Endodermal cell (in vitro differentiated cells): ENCODE measurements at regions not wholly inside any gene's neighbourhood (a gene's known extent, or its start where the extent isn't known, plus 50 kb on each side); places are given as distances from the start of the nearest gene placed in this dataset.

Experiments
- DNase-seq: peaks from one replicate; pipeline ENCODE4 v3.0.0-alpha.2; 2017
- H3K27ac ChIP-seq: 2 replicates; pipeline ENCODE4 v1.5.1; 2013; ENCODE audit warnings: mild to moderate bottlenecking, low read depth, low read length, moderate library complexity
- H3K27me3 ChIP-seq: 2 replicates; pipeline ENCODE4 v1.6.1; 2013; ENCODE audit warnings: mild to moderate bottlenecking, low read length, moderate library complexity; ENCODE audit not compliant: insufficient read depth, control insufficient read depth, poor library complexity, severe bottlenecking
- H3K36me3 ChIP-seq: 2 replicates; pipeline ENCODE4 v1.7.0; 2013; ENCODE audit warnings: mild to moderate bottlenecking, low read length, moderate library complexity; ENCODE audit not compliant: control insufficient read depth, insufficient read depth
- H3K4me1 ChIP-seq: one replicate; pipeline ENCODE4 v1.7.0; 2013; ENCODE audit warnings: low read length; ENCODE audit not compliant: control insufficient read depth, insufficient read depth
- H3K4me3 ChIP-seq: 2 replicates; pipeline ENCODE4 v1.5.1; 2013; ENCODE audit warnings: mild to moderate bottlenecking, low read length, moderate library complexity
- H3K9ac ChIP-seq: 2 replicates; pipeline ENCODE4 v1.6.1; 2013; ENCODE audit warnings: mild to moderate bottlenecking, low read length, moderate library complexity; ENCODE audit not compliant: poor library complexity, severe bottlenecking; ENCODE audit errors: extremely low read depth
- H3K9me3 ChIP-seq: 2 replicates; pipeline ENCODE4 v1.6.1; 2013; ENCODE audit warnings: mild to moderate bottlenecking, low read length, moderate library complexity; ENCODE audit not compliant: control insufficient read depth
- H3K27ac Mint-ChIP-seq: 2 replicates; pipeline ENCODE4 v1.8.0; 2020; ENCODE audit warnings: mixed read lengths
- H3K27me3 Mint-ChIP-seq: 2 replicates; pipeline ENCODE4 v1.8.0; 2021; ENCODE audit warnings: mild to moderate bottlenecking, mixed read lengths; ENCODE audit not compliant: insufficient read depth
- H3K36me3 Mint-ChIP-seq: 2 replicates; pipeline ENCODE4 v1.8.0; 2020; ENCODE audit warnings: low read depth, mixed read lengths
- H3K4me1 Mint-ChIP-seq: 2 replicates; pipeline ENCODE4 v1.8.0; 2020; ENCODE audit warnings: mixed read lengths
- H3K4me3 Mint-ChIP-seq: 2 replicates; pipeline ENCODE4 v1.8.0; 2020; ENCODE audit warnings: mild to moderate bottlenecking, moderate library complexity, mixed read lengths
- H3K9me3 Mint-ChIP-seq: 2 replicates; pipeline ENCODE4 v1.8.0; 2020; ENCODE audit warnings: mild to moderate bottlenecking, mixed read lengths
- CTCF ChIP-seq: fragments of 200-600 bp; sonication (generic); conservative IDR thresholded peaks from 2 replicates; pipeline ENCODE4 v1.5.0; 2021; ENCODE audit warnings: antibody characterized with exemption, mild to moderate bottlenecking
- WGBS, 2 experiments: methylation state at CpG; one replicate each; pipeline versions ENCODE4 v1.1.5 to v1.1.7; 2013; ENCODE audit warnings: missing lambda C conversion rate in 2 of 2, mixed read lengths in 1 of 2; ENCODE audit not compliant: insufficient coverage in 1 of 2, insufficient read length in 1 of 2; 5-methylcytosine and 5-hydroxymethylcytosine counted together

GRCh38 chr1:106173101-106173500 lies 883.4 kb upstream of the PRMT6 start:
- no peak overlapping the region for H3K27ac ChIP-seq
- 95% methylated on average over 5 of the region's 5 CpGs; no CpG with 5 or more reads in 1 of the 2 experiments for WGBS, 2 experiments
- DNase-seq = no peak
- Mint-ChIP-seq H3K27ac (no peak overlapping the region), H3K27me3 (no peaks in the 10 kb centered on the region), H3K4me3 (no peak overlapping the region), H3K36me3 (no peaks in the 10 kb centered on the region), H3K9me3 (peaks cover 4% of the 10 kb centered on the region), H3K4me1 (no peaks in the 10 kb centered on the region)
- H3K4me3 ChIP-seq = no peak overlapping the region
- no peak for TF ChIP-seq CTCF
- no peaks in the 10 kb centered on the region for H3K27me3 ChIP-seq
- H3K9ac ChIP-seq = no peak overlapping the region
- H3K9me3 ChIP-seq = no peaks in the 10 kb centered on the region
- H3K4me1 ChIP-seq = no peaks in the 10 kb centered on the region
- no peaks in the 10 kb centered on the region for H3K36me3 ChIP-seq

GRCh38 chr1:106178791-106179190 lies 877.7 kb upstream of the PRMT6 start:
- no peaks in the 10 kb centered on the region for H3K4me1 ChIP-seq
- no peaks in the 10 kb centered on the region for H3K27me3 Mint-ChIP-seq
- no peak overlapping the region for H3K27ac Mint-ChIP-seq
- H3K9me3 ChIP-seq = peaks cover 11% of the 10 kb centered on the region
- H3K36me3 ChIP-seq = no peaks in the 10 kb centered on the region
- H3K4me1 Mint-ChIP-seq = no peaks in the 10 kb centered on the region
- no peak overlapping the region for H3K4me3 ChIP-seq
- no peaks in the 10 kb centered on the region for H3K36me3 Mint-ChIP-seq
- no peak for DNase-seq
- no peak overlapping the region for H3K4me3 Mint-ChIP-seq
- H3K9me3 Mint-ChIP-seq = peaks cover 7% of the 10 kb centered on the region
- H3K27me3 ChIP-seq = no peaks in the 10 kb centered on the region
- no peak for TF ChIP-seq CTCF
- H3K27ac ChIP-seq = no peak overlapping the region
- H3K9ac ChIP-seq = no peak overlapping the region

GRCh38 chr1:106181866-106182265 lies 874.6 kb upstream of the PRMT6 start:
- DNase-seq = no peak
- H3K4me1 Mint-ChIP-seq = peaks cover 5% of the 10 kb centered on the region
- Histone ChIP-seq H3K4me1 (no peaks in the 10 kb centered on the region), H3K36me3 (no peaks in the 10 kb centered on the region), H3K27ac (no peak overlapping the region), H3K9me3 (peaks cover 11% of the 10 kb centered on the region), H3K27me3 (no peaks in the 10 kb centered on the region), H3K4me3 (no peak overlapping the region), H3K9ac (no peak overlapping the region)
- H3K4me3 Mint-ChIP-seq = no peak overlapping the region
- H3K27me3 Mint-ChIP-seq = no peaks in the 10 kb centered on the region
- no peaks in the 10 kb centered on the region for H3K36me3 Mint-ChIP-seq
- H3K27ac Mint-ChIP-seq = no peak overlapping the region
- no peak for TF ChIP-seq CTCF
- H3K9me3 Mint-ChIP-seq = peaks cover 7% of the 10 kb centered on the region
